SK-N-SH treated with all-trans-retinoic acid at 6 μM for 48 hours (cell line): ENCODE measurements at regions not wholly inside any gene's neighbourhood (a gene's known extent, or its start where the extent isn't known, plus 50 kb on each side); places are given as distances from the start of the nearest gene placed in this dataset.

Source experiments
- ATAC-seq: fragments of 200-7000 bp; cut with Tn5 transposase; 3 replicates; pipeline ENCODE4 v1.9.1; 2020; ENCODE audit warnings: mild to moderate bottlenecking, moderate library complexity
- ARNTL ChIP-seq: fragments of 450-650 bp; formaldehyde crosslinking; IDR thresholded peaks from 2 replicates; pipeline ENCODE4 v1.5.0; 2020; ENCODE audit warnings: low read depth, mild to moderate bottlenecking, moderate library complexity, borderline replicate concordance
- CREB5 ChIP-seq: fragments of 250-450 bp; sonication (Bioruptor Pico); IDR thresholded peaks from 2 replicates; pipeline ENCODE4 v1.5.1; 2020; ENCODE audit warnings: low read depth, mild to moderate bottlenecking, moderate library complexity
- CSDC2 ChIP-seq: fragments of 250-450 bp; sonication (Bioruptor Pico); IDR thresholded peaks from 2 replicates; pipeline ENCODE4 v1.5.0; 2020; ENCODE audit warnings: mild to moderate bottlenecking, moderate library complexity
- CSRNP3 ChIP-seq: fragments of 250-450 bp; sonication (Bioruptor Pico); IDR thresholded peaks from 2 replicates; pipeline ENCODE4 v1.5.1; 2021; ENCODE audit warnings: mild to moderate bottlenecking, moderate library complexity
- ESRRG ChIP-seq: fragments of 250-450 bp; sonication (Bioruptor Pico); IDR thresholded peaks from 2 replicates; pipeline ENCODE4 v1.6.1; 2021; ENCODE audit warnings: mild to moderate bottlenecking
- GLIS3 ChIP-seq: fragments of 250-450 bp; sonication (Bioruptor Pico); IDR thresholded peaks from 2 replicates; pipeline ENCODE4 v1.5.0; 2020; ENCODE audit warnings: mild to moderate bottlenecking, moderate library complexity
- ISL1 ChIP-seq: fragments of 250-450 bp; sonication (Bioruptor Pico); IDR thresholded peaks from 2 replicates; pipeline ENCODE4 v2.1.2; 2022; ENCODE audit warnings: mild to moderate bottlenecking, moderate library complexity
- OSR1 ChIP-seq: fragments of 250-450 bp; sonication (Bioruptor Pico); IDR thresholded peaks from 2 replicates; pipeline ENCODE4 v1.8.0; 2022; ENCODE audit warnings: moderate library complexity, mild to moderate bottlenecking, inconsistent platforms
- PATZ1 ChIP-seq: fragments of 250-450 bp; sonication (Bioruptor Pico); IDR thresholded peaks from 2 replicates; pipeline ENCODE4 v1.8.0; 2020; ENCODE audit warnings: mild to moderate bottlenecking, moderate library complexity, borderline replicate concordance
- PPARA ChIP-seq: fragments of 250-450 bp; sonication (Bioruptor Pico); IDR thresholded peaks from 2 replicates; pipeline ENCODE4 v1.5.0; 2020; ENCODE audit warnings: mild to moderate bottlenecking, borderline replicate concordance
- RARB ChIP-seq: fragments of 250-450 bp; sonication (Bioruptor Pico); IDR thresholded peaks from 2 replicates; pipeline ENCODE4 v1.8.0; 2021; ENCODE audit warnings: mild to moderate bottlenecking, moderate library complexity
- SNAI2 ChIP-seq: fragments of 250-450 bp; sonication (Bioruptor Pico); IDR thresholded peaks from 2 replicates; pipeline ENCODE4 v1.5.0; 2020; ENCODE audit warnings: mild to moderate bottlenecking, moderate library complexity
- TCF4 ChIP-seq: fragments of 250-450 bp; sonication (Bioruptor Pico); IDR thresholded peaks from 2 replicates; pipeline ENCODE4 v1.8.0; 2021; ENCODE audit warnings: mild to moderate bottlenecking, moderate library complexity, borderline replicate concordance
- TOX ChIP-seq: fragments of 250-450 bp; sonication (Bioruptor Pico); IDR thresholded peaks from 2 replicates; pipeline ENCODE4 v1.8.0; 2021; ENCODE audit warnings: mild to moderate bottlenecking, moderate library complexity, borderline replicate concordance
- TSHZ2 ChIP-seq: fragments of 250-450 bp; sonication (Bioruptor Pico); IDR thresholded peaks from 2 replicates; pipeline ENCODE4 v1.5.0; 2020; ENCODE audit warnings: mild to moderate bottlenecking, moderate library complexity
- ZC3H10 ChIP-seq: fragments of 250-450 bp; sonication (Bioruptor Pico); IDR thresholded peaks from 2 replicates; pipeline ENCODE4 v1.5.1; 2021; ENCODE audit warnings: mild to moderate bottlenecking, moderate library complexity
- ZFP3 ChIP-seq: fragments of 250-450 bp; sonication (Bioruptor Pico); IDR thresholded peaks from 2 replicates; pipeline ENCODE4 v1.5.0; 2020; ENCODE audit warnings: mild to moderate bottlenecking, moderate library complexity
- ZFP30 ChIP-seq: fragments of 450-650 bp; formaldehyde crosslinking; IDR thresholded peaks from 2 replicates; pipeline ENCODE4 v1.5.0; 2022; ENCODE audit warnings: mild to moderate bottlenecking, moderate library complexity
- ZNF565 ChIP-seq: fragments of 450-650 bp; formaldehyde crosslinking; conservative IDR thresholded peaks from 2 replicates; pipeline ENCODE4 v1.5.0; 2020; ENCODE audit warnings: low read depth, mild to moderate bottlenecking, moderate library complexity
- ZNF70 ChIP-seq: fragments of 450-650 bp; formaldehyde crosslinking; IDR thresholded peaks from 2 replicates; pipeline ENCODE4 v1.5.0; 2020; ENCODE audit warnings: mild to moderate bottlenecking, moderate library complexity
- ZNF8 ChIP-seq: fragments of 450-650 bp; formaldehyde crosslinking; IDR thresholded peaks from 2 replicates; pipeline ENCODE4 v1.5.0; 2020; ENCODE audit warnings: mild to moderate bottlenecking, moderate library complexity

- TF ChIP-seq GLIS3 (CRISPR knock-in tag) (no peak), PATZ1 (CRISPR knock-in tag) (no peak), PPARA (CRISPR knock-in tag) (no peak), CREB5 (no peak)
- no peak for ATAC-seq
Measured at GRCh38 chr2:35163948-35164347, 1191.6 kb upstream of the CRIM1 start.

DNA sequence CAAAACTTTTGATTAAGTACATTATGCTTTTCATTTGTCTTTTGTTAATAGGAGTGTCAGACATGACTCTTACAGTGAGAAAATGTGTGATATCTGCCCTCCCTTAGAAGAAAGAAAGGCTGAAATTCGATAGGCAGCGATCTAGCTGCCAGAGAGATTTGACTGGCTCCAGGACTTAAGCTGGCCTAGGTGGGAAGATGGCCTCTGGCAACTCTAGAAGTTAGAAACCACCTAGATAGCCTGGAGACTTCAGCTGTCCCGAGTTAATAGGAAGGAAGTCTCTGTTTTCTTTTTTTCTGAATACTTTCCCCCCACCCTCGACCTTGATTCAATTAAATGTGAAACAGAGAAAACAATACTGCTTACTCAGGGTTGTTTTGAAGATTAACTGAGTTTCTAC lies 1194.7 kb upstream of the CRIM1 start:
- no peak for TF ChIP-seq TOX (CRISPR knock-in tag)
- no peak for TF ChIP-seq ZFP30 (CRISPR knock-in tag)
- TF ChIP-seq SNAI2 (CRISPR knock-in tag) = no peak
- no peak for TF ChIP-seq PPARA (CRISPR knock-in tag)
- no peak for TF ChIP-seq ZNF70 (CRISPR knock-in tag)
- TF ChIP-seq GLIS3 (CRISPR knock-in tag) = no peak
- no peak for TF ChIP-seq ZNF8 (CRISPR knock-in tag)
- TF ChIP-seq ZC3H10 (CRISPR knock-in tag) = no peak
- TF ChIP-seq ISL1 = no peak
- TF ChIP-seq, all 23 proteins: peak for 0
- ATAC-seq = no peak

DNA sequence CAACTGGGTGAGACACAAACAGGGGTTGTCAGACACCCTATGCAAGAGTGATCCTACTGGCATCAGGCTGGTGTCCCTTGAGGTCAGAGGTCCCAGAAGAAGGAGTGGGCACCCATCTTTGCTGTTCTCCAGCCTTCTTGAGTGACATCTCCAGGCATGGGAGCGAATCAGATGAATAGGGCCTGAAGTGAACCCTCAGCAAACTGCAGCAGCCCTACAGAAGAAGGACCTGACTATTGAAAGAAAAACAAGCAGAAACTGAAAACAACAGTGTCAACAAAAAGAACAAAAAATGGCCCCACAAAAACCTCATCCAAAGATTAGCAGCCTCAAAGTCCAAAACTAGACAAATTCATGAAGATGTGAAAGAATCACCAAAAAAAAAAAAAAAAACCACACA lies 1229.7 kb upstream of the CRIM1 start:
- ATAC-seq = no peak
- TF ChIP-seq ESRRG (CRISPR knock-in tag) (no peak), OSR1 (CRISPR knock-in tag) (no peak), TOX (CRISPR knock-in tag) (no peak), CSDC2 (no peak), ISL1 (no peak), ZNF565 (no peak), CREB5 (no peak), ZNF8 (CRISPR knock-in tag) (no peak), ZFP3 (no peak), ARNTL (CRISPR knock-in tag) (no peak), CSRNP3 (CRISPR knock-in tag) (no peak), RARB (no peak), PPARA (CRISPR knock-in tag) (no peak), ZFP30 (CRISPR knock-in tag) (no peak), TCF4 (CRISPR knock-in tag) (no peak), TSHZ2 (CRISPR knock-in tag) (no peak), PATZ1 (CRISPR knock-in tag) (no peak)
